ENCODE measurements at regions not wholly inside any gene's neighbourhood (a gene's known extent, or its start where the extent isn't known, plus 50 kb on each side); places are given as distances from the start of the nearest gene placed in this dataset.

- TF ChIP-seq POLR2A (IDR thresholded peaks at IDR 0.05) (no peak), CTCF (IDR thresholded peaks at IDR 0.05) (no peak)
Observed at GRCh38 chr6:102950967-102951366, 1557.5 kb downstream of the GRIK2 start.

All from tibial nerve (tissue), 3 donors.